ENCODE measurements at regions not wholly inside any gene's neighbourhood (a gene's known extent, or its start where the extent isn't known, plus 50 kb on each side); places are given as distances from the start of the nearest gene placed in this dataset.

GRCh38 chr10:113236998-113237397, 287.0 kb downstream of the TCF7L2 start:
- TF ChIP-seq CTCF (conservative IDR thresholded peaks at IDR 0.05 in 1 of 2, IDR thresholded peaks at IDR 0.05 in 1 of 2; ENCODE audit: low read depth in 1 of 2, low read length in 2 of 2) (no peak), EZH2 (IDR thresholded peaks at IDR 0.05; ENCODE audit: low read length, missing control alignments) (no peak)

All from fibroblast of lung (primary cell).